ENCODE measurements at regions not wholly inside any gene's neighbourhood (a gene's known extent, or its start where the extent isn't known, plus 50 kb on each side); places are given as distances from the start of the nearest gene placed in this dataset.
"Not testable (repeated sequence)": the region's sequence is repeated elsewhere in the genome, so short reads cannot be mapped to it uniquely, and the experiment has no call there.

- Mint-ChIP-seq H3K27me3 (peaks cover 0 to 10% (median 4%) of the 10 kb centered on the region in 5 donors), H3K27ac (no peak overlapping the region), H3K36me3 (peaks cover 0 to 5% (median 0%) of the 10 kb centered on the region in 5 donors), H3K9me3 (peaks cover 0 to 24% (median 8%) of the 10 kb centered on the region in 11 donors), H3K4me1 (no peaks in the 10 kb centered on the region), H3K4me3 (no peak overlapping the region)
- H3K4me3 ChIP-seq (ENCODE audit: low read length), result no peak overlapping the region
- DNase-seq (no peak), ATAC-seq (no peak)
- ChIA-PET POLR2A (no interaction called here), CTCF (interaction anchor here (1.0 kb wide), 1 partner anchor 1722 kb away, joined by 4 read pairs; no protein-coding TSS in a partner anchor)
- H3K27me3 ChIP-seq (ENCODE audit: control insufficient read depth in 2 of 2, insufficient read depth in 2 of 2, low read length in 2 of 2), result no peaks in the 10 kb centered on the region
- H3K4me1 ChIP-seq (ENCODE audit: control insufficient read depth in 2 of 2, insufficient read depth in 2 of 2, low read length in 2 of 2), result no peaks in the 10 kb centered on the region
- no peaks in the 10 kb centered on the region for H3K36me3 ChIP-seq (ENCODE audit: control insufficient read depth in 2 of 3, insufficient read depth in 3 of 3, low read length in 3 of 3)
- no peak overlapping the region for H3K27ac ChIP-seq (ENCODE audit: low read depth, low read length)
- intact Hi-C loops (cut with micrococcal nuclease), result no loop called here
- peaks cover 0 to 8% (median 0%) of the 10 kb centered on the region in 3 experiments for H3K9me3 ChIP-seq (ENCODE audit: control insufficient read depth in 2 of 3, low read length in 3 of 3)
Observed at GRCh38 chr3:67171841-67172240, 173.7 kb downstream of the KBTBD8 start.

GRCh38 chr3:67173130-67173529 is 175.0 kb downstream of the KBTBD8 start:
- H3K4me1 ChIP-seq (ENCODE audit: control insufficient read depth in 2 of 2, insufficient read depth in 2 of 2, low read length in 2 of 2); intact Hi-C loops (cut with micrococcal nuclease); H3K27ac Mint-ChIP-seq; H3K36me3 ChIP-seq (ENCODE audit: control insufficient read depth in 2 of 3, insufficient read depth in 3 of 3, low read length in 3 of 3); H3K4me3 ChIP-seq (ENCODE audit: low read length); H3K27me3 ChIP-seq (ENCODE audit: control insufficient read depth in 2 of 2, insufficient read depth in 2 of 2, low read length in 2 of 2); POLR2A ChIA-PET; H3K4me3 Mint-ChIP-seq; H3K4me1 Mint-ChIP-seq; H3K9me3 ChIP-seq (ENCODE audit: control insufficient read depth in 2 of 3, low read length in 3 of 3); DNase-seq; ATAC-seq; H3K27ac ChIP-seq (ENCODE audit: low read depth, low read length): not testable (repeated sequence)
- Mint-ChIP-seq H3K9me3 (peaks cover 0 to 31% (median 11%) of the 10 kb centered on the region in 11 donors), H3K36me3 (peaks cover 0 to 12% (median 0%) of the 10 kb centered on the region in 5 donors), H3K27me3 (peaks cover 0 to 14% (median 4%) of the 10 kb centered on the region in 5 donors)
- CTCF ChIA-PET, result interaction anchor here (0.7 kb wide), 1 partner anchor 714 kb away, joined by 3 read pairs; no protein-coding TSS in a partner anchor

GRCh38 chr3:67176396-67176795 is 178.3 kb downstream of the KBTBD8 start:
- H3K36me3 Mint-ChIP-seq, result peaks cover 0 to 12% (median 0%) of the 10 kb centered on the region in 5 donors

GRCh38 chr3:67192466-67192865 is 194.4 kb downstream of the KBTBD8 start:
- H3K9me3 ChIP-seq (ENCODE audit: control insufficient read depth in 2 of 3, low read length in 3 of 3), result no peaks in the 10 kb centered on the region
- H3K9me3 Mint-ChIP-seq, result peaks cover 0 to 7% (median 3%) of the 10 kb centered on the region in 11 donors
- H3K27me3 ChIP-seq (ENCODE audit: control insufficient read depth in 2 of 2, insufficient read depth in 2 of 2, low read length in 2 of 2), result no peaks in the 10 kb centered on the region
- H3K4me3 Mint-ChIP-seq, result no peak overlapping the region
- no peak overlapping the region for H3K27ac Mint-ChIP-seq
- no peak for ATAC-seq
- no peak overlapping the region for H3K27ac ChIP-seq (ENCODE audit: low read depth, low read length)
- no peak overlapping the region for H3K4me3 ChIP-seq (ENCODE audit: low read length)
- no peak for DNase-seq
- ChIA-PET POLR2A (no interaction called here), CTCF (no interaction called here)
- no peaks in the 10 kb centered on the region for H3K36me3 ChIP-seq (ENCODE audit: control insufficient read depth in 2 of 3, insufficient read depth in 3 of 3, low read length in 3 of 3)
- H3K4me1 Mint-ChIP-seq, result no peaks in the 10 kb centered on the region
- H3K27me3 Mint-ChIP-seq, result no peaks in the 10 kb centered on the region
- intact Hi-C loops (cut with micrococcal nuclease), result no loop called here
- no peaks in the 10 kb centered on the region for H3K36me3 Mint-ChIP-seq
- H3K4me1 ChIP-seq (ENCODE audit: control insufficient read depth in 2 of 2, insufficient read depth in 2 of 2, low read length in 2 of 2), result no peaks in the 10 kb centered on the region

More at GRCh38 chr3:67176396-67176795, 178.3 kb downstream of the KBTBD8 start:
- ChIA-PET CTCF (no interaction called here), POLR2A (no interaction called here)
- no peak for DNase-seq
- Mint-ChIP-seq H3K27ac (no peak overlapping the region), H3K9me3 (peaks cover 0 to 31% (median 11%) of the 10 kb centered on the region in 11 donors), H3K4me3 (no peak overlapping the region), H3K4me1 (no peaks in the 10 kb centered on the region), H3K27me3 (peaks cover 0 to 7% (median 4%) of the 10 kb centered on the region in 5 donors)
- Histone ChIP-seq H3K4me1 (ENCODE audit: control insufficient read depth in 2 of 2, insufficient read depth in 2 of 2, low read length in 2 of 2) (no peaks in the 10 kb centered on the region), H3K36me3 (ENCODE audit: control insufficient read depth in 2 of 3, insufficient read depth in 3 of 3, low read length in 3 of 3) (no peaks in the 10 kb centered on the region), H3K4me3 (ENCODE audit: low read length) (no peak overlapping the region), H3K27ac (ENCODE audit: low read depth, low read length) (no peak overlapping the region), H3K9me3 (ENCODE audit: control insufficient read depth in 2 of 3, low read length in 3 of 3) (peaks cover 0 to 8% (median 0%) of the 10 kb centered on the region in 3 experiments), H3K27me3 (ENCODE audit: control insufficient read depth in 2 of 2, insufficient read depth in 2 of 2, low read length in 2 of 2) (no peaks in the 10 kb centered on the region)
- intact Hi-C loops (cut with micrococcal nuclease), result no loop called here
- ATAC-seq, result no peak

- intact Hi-C loops (cut with micrococcal nuclease), result no loop called here
- DNase-seq (no peak), ATAC-seq (no peak)
- ChIA-PET POLR2A (no interaction called here), CTCF (no interaction called here)
- Histone ChIP-seq H3K27me3 (ENCODE audit: control insufficient read depth in 2 of 2, insufficient read depth in 2 of 2, low read length in 2 of 2) (no peaks in the 10 kb centered on the region), H3K4me1 (ENCODE audit: control insufficient read depth in 2 of 2, insufficient read depth in 2 of 2, low read length in 2 of 2) (no peaks in the 10 kb centered on the region), H3K36me3 (ENCODE audit: control insufficient read depth in 2 of 3, insufficient read depth in 3 of 3, low read length in 3 of 3) (no peaks in the 10 kb centered on the region), H3K9me3 (ENCODE audit: control insufficient read depth in 2 of 3, low read length in 3 of 3) (no peaks in the 10 kb centered on the region), H3K27ac (ENCODE audit: low read depth, low read length) (no peak overlapping the region), H3K4me3 (ENCODE audit: low read length) (no peak overlapping the region)
- Mint-ChIP-seq H3K4me3 (no peak overlapping the region), H3K27me3 (peaks cover 0 to 4% (median 0%) of the 10 kb centered on the region in 5 donors), H3K27ac (no peak overlapping the region), H3K9me3 (no peaks in the 10 kb centered on the region), H3K4me1 (no peaks in the 10 kb centered on the region), H3K36me3 (no peaks in the 10 kb centered on the region)
Observed at GRCh38 chr3:67196677-67197076, 198.6 kb downstream of the KBTBD8 start.

- Mint-ChIP-seq H3K27me3 (peaks cover 0 to 4% (median 0%) of the 10 kb centered on the region in 5 donors), H3K27ac (no peak overlapping the region), H3K4me3 (no peak overlapping the region), H3K4me1 (peaks cover 0 to 1% (median 0%) of the 10 kb centered on the region in 7 donors), H3K36me3 (no peaks in the 10 kb centered on the region), H3K9me3 (no peaks in the 10 kb centered on the region)
- ATAC-seq, result no peak
- no peak for DNase-seq
- no peak overlapping the region for H3K4me3 ChIP-seq (ENCODE audit: low read length)
- no peaks in the 10 kb centered on the region for H3K27me3 ChIP-seq (ENCODE audit: control insufficient read depth in 2 of 2, insufficient read depth in 2 of 2, low read length in 2 of 2)
- intact Hi-C loops (cut with micrococcal nuclease), result no loop called here
- H3K9me3 ChIP-seq (ENCODE audit: control insufficient read depth in 2 of 3, low read length in 3 of 3), result no peaks in the 10 kb centered on the region
- ChIA-PET POLR2A (no interaction called here), CTCF (no interaction called here)
- H3K36me3 ChIP-seq (ENCODE audit: control insufficient read depth in 2 of 3, insufficient read depth in 3 of 3, low read length in 3 of 3), result no peaks in the 10 kb centered on the region
- no peaks in the 10 kb centered on the region for H3K4me1 ChIP-seq (ENCODE audit: control insufficient read depth in 2 of 2, insufficient read depth in 2 of 2, low read length in 2 of 2)
- H3K27ac ChIP-seq (ENCODE audit: low read depth, low read length), result no peak overlapping the region
Observed at GRCh38 chr3:67198374-67198773, 200.3 kb downstream of the KBTBD8 start.

GRCh38 chr3:67200618-67201017 is 202.5 kb downstream of the KBTBD8 start:
- Histone ChIP-seq H3K4me1 (ENCODE audit: control insufficient read depth in 2 of 2, insufficient read depth in 2 of 2, low read length in 2 of 2) (no peaks in the 10 kb centered on the region), H3K27ac (ENCODE audit: low read depth, low read length) (no peak overlapping the region), H3K27me3 (ENCODE audit: control insufficient read depth in 2 of 2, insufficient read depth in 2 of 2, low read length in 2 of 2) (no peaks in the 10 kb centered on the region), H3K9me3 (ENCODE audit: control insufficient read depth in 2 of 3, low read length in 3 of 3) (no peaks in the 10 kb centered on the region), H3K4me3 (ENCODE audit: low read length) (no peak overlapping the region), H3K36me3 (ENCODE audit: control insufficient read depth in 2 of 3, insufficient read depth in 3 of 3, low read length in 3 of 3) (no peaks in the 10 kb centered on the region)
- ChIA-PET CTCF (no interaction called here), POLR2A (no interaction called here)
- H3K36me3 Mint-ChIP-seq, result no peaks in the 10 kb centered on the region
- DNase-seq, result no peak
- no peak for ATAC-seq
- peaks cover 0 to 4% (median 0%) of the 10 kb centered on the region in 5 donors for H3K27me3 Mint-ChIP-seq
- H3K27ac Mint-ChIP-seq, result no peak overlapping the region
- no peaks in the 10 kb centered on the region for H3K9me3 Mint-ChIP-seq
- H3K4me3 Mint-ChIP-seq, result no peak overlapping the region
- peaks cover 0 to 1% (median 0%) of the 10 kb centered on the region in 7 donors for H3K4me1 Mint-ChIP-seq
- intact Hi-C loops (cut with micrococcal nuclease), result no loop called here

Data from naive thymus-derived CD4-positive, alpha-beta T cell (primary cell).